ENCODE measurements at regions not wholly inside any gene's neighbourhood (a gene's known extent, or its start where the extent isn't known, plus 50 kb on each side); places are given as distances from the start of the nearest gene placed in this dataset.

- H3K27me3 Mint-ChIP-seq (ENCODE audit: low read depth), result peaks cover 6% of the 10 kb centered on the region
- H3K36me3 Mint-ChIP-seq (ENCODE audit: low read depth), result peaks cover 13% of the 10 kb centered on the region
- H3K4me1 Mint-ChIP-seq, result no peaks in the 10 kb centered on the region
- TF ChIP-seq CTCF (IDR thresholded peaks at IDR 0.05; ENCODE audit: unreplicated experiment in 3 of 3), result no peak
- no peak overlapping the region for H3K4me3 Mint-ChIP-seq
- H3K27ac Mint-ChIP-seq, result no peak overlapping the region
- peaks cover 12% of the 10 kb centered on the region for H3K9me3 Mint-ChIP-seq
Measured at GRCh38 chr11:116117331-116118137, 613.3 kb upstream of the CADM1 start.

- Mint-ChIP-seq H3K9me3 (peaks cover 15% of the 10 kb centered on the region), H3K4me3 (no peak overlapping the region), H3K36me3 (ENCODE audit: low read depth) (peaks cover 13% of the 10 kb centered on the region), H3K27me3 (ENCODE audit: low read depth) (peaks cover 6% of the 10 kb centered on the region), H3K27ac (no peak overlapping the region), H3K4me1 (no peaks in the 10 kb centered on the region)
- TF ChIP-seq CTCF (IDR thresholded peaks at IDR 0.05; ENCODE audit: unreplicated experiment in 3 of 3), result no peak
Measured at GRCh38 chr11:116115801-116116200, 611.6 kb upstream of the CADM1 start.

- H3K4me3 Mint-ChIP-seq, result no peak overlapping the region
- H3K27me3 Mint-ChIP-seq (ENCODE audit: low read depth), result peaks cover 6% of the 10 kb centered on the region
- no peaks in the 10 kb centered on the region for H3K4me1 Mint-ChIP-seq
- peaks cover 13% of the 10 kb centered on the region for H3K36me3 Mint-ChIP-seq (ENCODE audit: low read depth)
- no peak overlapping the region for H3K27ac Mint-ChIP-seq
- H3K9me3 Mint-ChIP-seq, result peaks cover 15% of the 10 kb centered on the region
- TF ChIP-seq CTCF (IDR thresholded peaks at IDR 0.05; ENCODE audit: unreplicated experiment in 3 of 3), result no peak
Measured at GRCh38 chr11:116114198-116114651, 610.0 kb upstream of the CADM1 start.

GRCh38 chr11:116112087-116112935 lies 608.1 kb upstream of the CADM1 start:
- H3K27me3 Mint-ChIP-seq (ENCODE audit: low read depth), result peaks cover under 1% of the 10 kb centered on the region
- no peak for TF ChIP-seq CTCF (IDR thresholded peaks at IDR 0.05; ENCODE audit: unreplicated experiment in 3 of 3)

GRCh38 chr11:116111546-116111945 lies 607.3 kb upstream of the CADM1 start:
- Mint-ChIP-seq H3K9me3 (peaks cover 15% of the 10 kb centered on the region), H3K4me1 (peaks cover 5% of the 10 kb centered on the region), H3K27ac (no peak overlapping the region), H3K36me3 (ENCODE audit: low read depth) (peaks cover 9% of the 10 kb centered on the region), H3K4me3 (no peak overlapping the region), H3K27me3 (ENCODE audit: low read depth) (no peaks in the 10 kb centered on the region)
- no peak for TF ChIP-seq CTCF (IDR thresholded peaks at IDR 0.05; ENCODE audit: unreplicated experiment in 3 of 3)

More at GRCh38 chr11:116112087-116112935, 608.1 kb upstream of the CADM1 start:
- Mint-ChIP-seq H3K4me3 (no peak overlapping the region), H3K36me3 (ENCODE audit: low read depth) (peaks cover 13% of the 10 kb centered on the region), H3K9me3 (peaks cover 15% of the 10 kb centered on the region), H3K27ac (no peak overlapping the region), H3K4me1 (peaks cover 5% of the 10 kb centered on the region)
